ENCODE measurements at regions not wholly inside any gene's neighbourhood (a gene's known extent, or its start where the extent isn't known, plus 50 kb on each side); places are given as distances from the start of the nearest gene placed in this dataset.

GRCh38 chr18:75927791-75928190 is 500.3 kb upstream of the SMIM21 start:
- ATAC-seq (replicated peaks in 1 of 2) (no peak), DNase-seq (no peak)
- Mint-ChIP-seq H3K27me3 (ENCODE audit: low read depth) (peaks cover under 1% of the 10 kb centered on the region), H3K36me3 (ENCODE audit: insufficient read depth in 2 of 2) (no peaks in the 10 kb centered on the region), H3K4me1 (ENCODE audit: low read depth) (no peaks in the 10 kb centered on the region), H3K4me3 (no peak overlapping the region), H3K27ac (no peak overlapping the region), H3K9me3 (no peaks in the 10 kb centered on the region)

GRCh38 chr18:75926811-75927210 is 499.3 kb upstream of the SMIM21 start:
- no peaks in the 10 kb centered on the region for H3K4me1 Mint-ChIP-seq (ENCODE audit: low read depth)
- no peak for DNase-seq
- peaks cover 0 to 1% of the 10 kb centered on the region in 2 donors for H3K9me3 Mint-ChIP-seq
- H3K36me3 Mint-ChIP-seq (ENCODE audit: insufficient read depth in 2 of 2) = no peaks in the 10 kb centered on the region
- peaks cover 6% of the 10 kb centered on the region for H3K27me3 Mint-ChIP-seq (ENCODE audit: low read depth)
- no peak for ATAC-seq (replicated peaks in 1 of 2)
- no peak overlapping the region for H3K27ac Mint-ChIP-seq
- no peak overlapping the region for H3K4me3 Mint-ChIP-seq

GRCh38 chr18:75923169-75923568 is 495.7 kb upstream of the SMIM21 start:
- ATAC-seq (replicated peaks in 1 of 2) = no peak

GRCh38 chr18:75916624-75916982 is 489.1 kb upstream of the SMIM21 start:
- Mint-ChIP-seq H3K36me3 (ENCODE audit: insufficient read depth in 2 of 2) (no peaks in the 10 kb centered on the region), H3K4me1 (ENCODE audit: low read depth) (no peaks in the 10 kb centered on the region), H3K27ac (no peak overlapping the region), H3K4me3 (no peak overlapping the region), H3K9me3 (no peaks in the 10 kb centered on the region), H3K27me3 (ENCODE audit: low read depth) (peaks cover 30% of the 10 kb centered on the region)
- DNase-seq (no peak), ATAC-seq (replicated peaks in 1 of 2) (no peak)

More at GRCh38 chr18:75923169-75923568, 495.7 kb upstream of the SMIM21 start:
- H3K4me3 Mint-ChIP-seq = no peak overlapping the region
- H3K4me1 Mint-ChIP-seq (ENCODE audit: low read depth) = no peaks in the 10 kb centered on the region
- DNase-seq = no peak
- H3K36me3 Mint-ChIP-seq (ENCODE audit: insufficient read depth in 2 of 2) = no peaks in the 10 kb centered on the region
- no peak overlapping the region for H3K27ac Mint-ChIP-seq
- H3K9me3 Mint-ChIP-seq = peaks cover 0 to 1% of the 10 kb centered on the region in 2 donors
- H3K27me3 Mint-ChIP-seq (ENCODE audit: low read depth) = peaks cover 7% of the 10 kb centered on the region

- no peaks in the 10 kb centered on the region for H3K9me3 Mint-ChIP-seq
- H3K36me3 Mint-ChIP-seq (ENCODE audit: insufficient read depth in 2 of 2) = no peaks in the 10 kb centered on the region
- DNase-seq = no peak
- no peak for ATAC-seq (replicated peaks in 1 of 2)
- H3K27me3 Mint-ChIP-seq (ENCODE audit: low read depth) = peaks cover 30% of the 10 kb centered on the region
- no peaks in the 10 kb centered on the region for H3K4me1 Mint-ChIP-seq (ENCODE audit: low read depth)
- no peak overlapping the region for H3K4me3 Mint-ChIP-seq
- H3K27ac Mint-ChIP-seq = no peak overlapping the region
These were observed 488.6 kb upstream of the SMIM21 start for GRCh38 chr18:75915941-75916623.

- ATAC-seq (replicated peaks in 1 of 2) (no peak), DNase-seq (no peak)
- H3K36me3 Mint-ChIP-seq (ENCODE audit: insufficient read depth in 2 of 2) = no peaks in the 10 kb centered on the region
- no peak overlapping the region for H3K27ac Mint-ChIP-seq
- peaks cover 25% of the 10 kb centered on the region for H3K27me3 Mint-ChIP-seq (ENCODE audit: low read depth)
- no peaks in the 10 kb centered on the region for H3K9me3 Mint-ChIP-seq
- no peaks in the 10 kb centered on the region for H3K4me1 Mint-ChIP-seq (ENCODE audit: low read depth)
- no peak overlapping the region for H3K4me3 Mint-ChIP-seq
These were observed 485.3 kb upstream of the SMIM21 start for GRCh38 chr18:75912829-75913228.

- DNase-seq = no peak
- Mint-ChIP-seq H3K27me3 (ENCODE audit: low read depth) (peaks cover 5% of the 10 kb centered on the region), H3K9me3 (no peaks in the 10 kb centered on the region), H3K36me3 (ENCODE audit: insufficient read depth in 2 of 2) (no peaks in the 10 kb centered on the region), H3K4me3 (no peak overlapping the region), H3K4me1 (ENCODE audit: low read depth) (no peaks in the 10 kb centered on the region), H3K27ac (no peak overlapping the region)
- no peak for ATAC-seq (replicated peaks in 1 of 2)
These were observed 476.9 kb upstream of the SMIM21 start for GRCh38 chr18:75904416-75904815.

GRCh38 chr18:75898651-75899050 is 471.1 kb upstream of the SMIM21 start:
- no peaks in the 10 kb centered on the region for H3K36me3 Mint-ChIP-seq (ENCODE audit: insufficient read depth in 2 of 2)
- H3K4me3 Mint-ChIP-seq = no peak overlapping the region
- H3K27ac Mint-ChIP-seq = no peak overlapping the region
- no peaks in the 10 kb centered on the region for H3K9me3 Mint-ChIP-seq
- ATAC-seq (replicated peaks in 1 of 2) (no peak), DNase-seq (no peak)
- no peaks in the 10 kb centered on the region for H3K4me1 Mint-ChIP-seq (ENCODE audit: low read depth)
- peaks cover 14% of the 10 kb centered on the region for H3K27me3 Mint-ChIP-seq (ENCODE audit: low read depth)

- Mint-ChIP-seq H3K9me3 (no peaks in the 10 kb centered on the region), H3K4me1 (ENCODE audit: low read depth) (no peaks in the 10 kb centered on the region), H3K27ac (no peak overlapping the region), H3K27me3 (ENCODE audit: low read depth) (peaks cover 19% of the 10 kb centered on the region), H3K36me3 (ENCODE audit: insufficient read depth in 2 of 2) (no peaks in the 10 kb centered on the region), H3K4me3 (no peak overlapping the region)
- DNase-seq (no peak), ATAC-seq (replicated peaks in 1 of 2) (no peak)
These were observed 469.9 kb upstream of the SMIM21 start for GRCh38 chr18:75897386-75897785.

GRCh38 chr18:75896865-75897264 is 469.4 kb upstream of the SMIM21 start:
- Mint-ChIP-seq H3K4me3 (no peak overlapping the region), H3K36me3 (ENCODE audit: insufficient read depth in 2 of 2) (no peaks in the 10 kb centered on the region), H3K9me3 (no peaks in the 10 kb centered on the region), H3K4me1 (ENCODE audit: low read depth) (no peaks in the 10 kb centered on the region), H3K27me3 (ENCODE audit: low read depth) (peaks cover 19% of the 10 kb centered on the region), H3K27ac (no peak overlapping the region)
- DNase-seq (no peak), ATAC-seq (replicated peaks in 1 of 2) (no peak)

GRCh38 chr18:75895135-75895534 is 467.6 kb upstream of the SMIM21 start:
- no peak overlapping the region for H3K27ac Mint-ChIP-seq
- H3K9me3 Mint-ChIP-seq = no peaks in the 10 kb centered on the region
- H3K36me3 Mint-ChIP-seq (ENCODE audit: insufficient read depth in 2 of 2) = no peaks in the 10 kb centered on the region
- no peaks in the 10 kb centered on the region for H3K4me1 Mint-ChIP-seq (ENCODE audit: low read depth)
- DNase-seq (no peak), ATAC-seq (replicated peaks in 1 of 2) (no peak)
- no peak overlapping the region for H3K4me3 Mint-ChIP-seq
- peaks cover 14% of the 10 kb centered on the region for H3K27me3 Mint-ChIP-seq (ENCODE audit: low read depth)

GRCh38 chr18:75884728-75885127 is 457.2 kb upstream of the SMIM21 start:
- no peaks in the 10 kb centered on the region for H3K4me1 Mint-ChIP-seq (ENCODE audit: low read depth)
- H3K36me3 Mint-ChIP-seq (ENCODE audit: insufficient read depth in 2 of 2) = no peaks in the 10 kb centered on the region
- no peak for DNase-seq
- H3K9me3 Mint-ChIP-seq = no peaks in the 10 kb centered on the region
- no peak overlapping the region for H3K4me3 Mint-ChIP-seq
- no peak overlapping the region for H3K27ac Mint-ChIP-seq
- no peak for ATAC-seq (replicated peaks in 1 of 2)
- H3K27me3 Mint-ChIP-seq (ENCODE audit: low read depth) = peaks cover 13% of the 10 kb centered on the region

- H3K4me1 Mint-ChIP-seq (ENCODE audit: low read depth) = no peaks in the 10 kb centered on the region
- no peak overlapping the region for H3K27ac Mint-ChIP-seq
- no peak overlapping the region for H3K4me3 Mint-ChIP-seq
- DNase-seq = no peak
- peaks cover 0 to 7% of the 10 kb centered on the region in 2 donors for H3K9me3 Mint-ChIP-seq
- H3K27me3 Mint-ChIP-seq (ENCODE audit: low read depth) = no peaks in the 10 kb centered on the region
- no peaks in the 10 kb centered on the region for H3K36me3 Mint-ChIP-seq (ENCODE audit: insufficient read depth in 2 of 2)
- no peak for ATAC-seq (replicated peaks in 1 of 2)
These were observed 453.5 kb upstream of the SMIM21 start for GRCh38 chr18:75880925-75881504.

GRCh38 chr18:75880266-75880665 is 452.8 kb upstream of the SMIM21 start:
- ATAC-seq (replicated peaks in 1 of 2) = no peak

More at GRCh38 chr18:75880266-75880665, 452.8 kb upstream of the SMIM21 start:
- H3K9me3 Mint-ChIP-seq = peaks cover 0 to 7% of the 10 kb centered on the region in 2 donors
- DNase-seq = no peak
- no peak overlapping the region for H3K4me3 Mint-ChIP-seq
- no peak overlapping the region for H3K27ac Mint-ChIP-seq
- H3K4me1 Mint-ChIP-seq (ENCODE audit: low read depth) = no peaks in the 10 kb centered on the region
- no peaks in the 10 kb centered on the region for H3K27me3 Mint-ChIP-seq (ENCODE audit: low read depth)
- H3K36me3 Mint-ChIP-seq (ENCODE audit: insufficient read depth in 2 of 2) = no peaks in the 10 kb centered on the region
